Adrenal gland (tissue), 9 donors: ENCODE measurements at regions not wholly inside any gene's neighbourhood (a gene's known extent, or its start where the extent isn't known, plus 50 kb on each side); places are given as distances from the start of the nearest gene placed in this dataset.

Experiments used
- DNase-seq, 7 donors: peaks; one replicate each; pipeline ENCODE4 v3.0.0-alpha.2; 2019 to 2020
- H3K27ac ChIP-seq, 5 donors: fragments of 200-600 bp; sonication (generic) in 4 of 5; 1 replicate in 3 of 5; 2 replicates in 2 of 5; pipeline versions ENCODE4 v1.5.1 to v1.8.0; 2016 to 2020; ENCODE audit warnings: mild to moderate bottlenecking in 1 of 5
- H3K27me3 ChIP-seq: fragments of 200-600 bp; 2 replicates; pipeline ENCODE4 v1.8.0; 2021
- H3K36me3 ChIP-seq, 2 donors: fragments of 200-600 bp; replicated peaks in 1 of 2; 1 replicate in 1 of 2; 2 replicates in 1 of 2; pipeline versions ENCODE4 v1.5.1 to v1.8.0; 2018 to 2022
- H3K4me1 ChIP-seq, 2 donors: fragments of 200-600 bp; replicated peaks in 1 of 2; 1 replicate in 1 of 2; 2 replicates in 1 of 2; pipeline versions ENCODE4 v1.5.1 to v1.8.0; 2018 to 2021
- H3K4me3 ChIP-seq, 4 donors: fragments of 200-600 bp; sonication (generic) in 3 of 4; one replicate each; pipeline ENCODE4 v1.5.1; 2016 to 2018
- H3K9me3 ChIP-seq, 3 donors: fragments of 200-600 bp; sonication (generic) in 1 of 3; replicated peaks in 1 of 3; 1 replicate in 2 of 3; 2 replicates in 1 of 3; pipeline versions ENCODE4 v1.5.1 to v1.8.0; 2016 to 2021
- POLR2A ChIP-seq, 2 donors: fragments of 450-650 bp; IDR thresholded peaks; one replicate each; pipeline ENCODE4 v1.6.1; 2017; ENCODE audit warnings: antibody characterized with exemption in 2 of 2, mild to moderate bottlenecking in 2 of 2, moderate library complexity in 1 of 2
- WGBS, 4 donors: extraction: QIAGEN DNeasy Blood & Tissue Kit in 2 of 4; methylation state at CpG; one replicate each; pipeline versions ENCODE4 v1.1.5 to v1.1.7; 2013 to 2017; 5-methylcytosine and 5-hydroxymethylcytosine counted together
- intact Hi-C, 2 donors: fragments of 100-400 bp; cut with DNase I; formaldehyde crosslinking; loops; one replicate each; pipeline versions ENCODE4 v1.14.1 to v1.15.0; 2022 to 2023
- TF ChIP-seq, protein P1 (sequence below), 6 experiments: fragments of 450-650 bp in 4 of 6; fragments of 200-600 bp in 2 of 6; sonication (generic) in 1 of 6; IDR thresholded peaks; 1 replicate in 5 of 6; 2 replicates in 1 of 6; pipeline versions ENCODE4 v1.5.1 to v1.8.0; 2016 to 2021; ENCODE audit warnings: antibody characterized with exemption in 6 of 6, mild to moderate bottlenecking in 2 of 6, moderate library complexity in 1 of 6
- donor health status: healthy with polysubstance abuse.
- donor health status: Bipolar disorder and iron deficiency.
- donor health status: DM: yes; HTN: yes; CAD: no.
- donor health status: DM: no; HTN: no; CAD: no.
- donor health status: DM: no; HTN: no; CAD: no.

DNA sequence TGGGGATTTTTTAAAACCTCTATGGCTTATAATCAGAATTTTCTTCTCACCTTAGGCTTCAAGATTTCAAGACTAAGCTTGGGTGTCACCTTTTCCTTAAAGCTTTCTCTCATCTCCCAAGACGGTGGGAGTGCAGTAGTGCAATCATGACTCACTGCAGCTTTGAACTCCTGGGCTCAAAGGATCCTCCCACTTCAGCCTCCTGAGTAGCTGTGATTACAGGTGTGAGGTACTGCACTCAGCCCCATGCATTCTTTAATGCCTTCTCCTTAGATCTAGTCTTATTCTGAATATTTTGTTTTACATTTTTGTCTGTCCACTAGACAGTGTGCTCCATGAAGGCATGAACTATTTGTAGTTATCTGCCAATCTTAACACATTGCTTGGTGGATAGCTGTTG, 55.7 kb upstream of the FAT3 start:
- DNase-seq = no peak
- Histone ChIP-seq H3K27ac (no peak overlapping the region), H3K27me3 (no peaks in the 10 kb centered on the region), H3K4me3 (no peak overlapping the region), H3K9me3 (no peaks in the 10 kb centered on the region), H3K36me3 (no peaks in the 10 kb centered on the region), H3K4me1 (no peaks in the 10 kb centered on the region)
- WGBS, 4 donors = 63 to 71% (median 69%) methylated on average over 1 of the region's 1 CpG
- intact Hi-C loops = no loop called here
- TF ChIP-seq, protein P1, sequence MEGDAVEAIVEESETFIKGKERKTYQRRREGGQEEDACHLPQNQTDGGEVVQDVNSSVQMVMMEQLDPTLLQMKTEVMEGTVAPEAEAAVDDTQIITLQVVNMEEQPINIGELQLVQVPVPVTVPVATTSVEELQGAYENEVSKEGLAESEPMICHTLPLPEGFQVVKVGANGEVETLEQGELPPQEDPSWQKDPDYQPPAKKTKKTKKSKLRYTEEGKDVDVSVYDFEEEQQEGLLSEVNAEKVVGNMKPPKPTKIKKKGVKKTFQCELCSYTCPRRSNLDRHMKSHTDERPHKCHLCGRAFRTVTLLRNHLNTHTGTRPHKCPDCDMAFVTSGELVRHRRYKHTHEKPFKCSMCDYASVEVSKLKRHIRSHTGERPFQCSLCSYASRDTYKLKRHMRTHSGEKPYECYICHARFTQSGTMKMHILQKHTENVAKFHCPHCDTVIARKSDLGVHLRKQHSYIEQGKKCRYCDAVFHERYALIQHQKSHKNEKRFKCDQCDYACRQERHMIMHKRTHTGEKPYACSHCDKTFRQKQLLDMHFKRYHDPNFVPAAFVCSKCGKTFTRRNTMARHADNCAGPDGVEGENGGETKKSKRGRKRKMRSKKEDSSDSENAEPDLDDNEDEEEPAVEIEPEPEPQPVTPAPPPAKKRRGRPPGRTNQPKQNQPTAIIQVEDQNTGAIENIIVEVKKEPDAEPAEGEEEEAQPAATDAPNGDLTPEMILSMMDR (IDR thresholded peaks at IDR 0.05) = no peak
- no peak for TF ChIP-seq POLR2A (IDR thresholded peaks at IDR 0.05)

- Histone ChIP-seq H3K27me3 (no peaks in the 10 kb centered on the region), H3K9me3 (no peaks in the 10 kb centered on the region), H3K36me3 (no peaks in the 10 kb centered on the region), H3K4me1 (no peaks in the 10 kb centered on the region), H3K27ac (no peak overlapping the region), H3K4me3 (no peak overlapping the region)
- TF ChIP-seq, protein P1 (IDR thresholded peaks at IDR 0.05) = no peak
- no peak for TF ChIP-seq POLR2A (IDR thresholded peaks at IDR 0.05)
- intact Hi-C loops = no loop called here
- 78 to 85% (median 80%) methylated on average over 4 of the region's 4 CpGs for WGBS, 4 donors
- DNase-seq = no peak
These were observed 57.0 kb upstream of the FAT3 start for GRCh38 chr11:92167571-92167970.

- intact Hi-C loops = no loop called here
- Histone ChIP-seq H3K4me1 (no peaks in the 10 kb centered on the region), H3K9me3 (no peaks in the 10 kb centered on the region), H3K4me3 (no peak overlapping the region), H3K27ac (no peak overlapping the region), H3K27me3 (no peaks in the 10 kb centered on the region), H3K36me3 (no peaks in the 10 kb centered on the region)
- DNase-seq = no peak
- 80 to 81% (median 81%) methylated on average over 3 of the region's 3 CpGs for WGBS, 4 donors
- TF ChIP-seq POLR2A (IDR thresholded peaks at IDR 0.05) = no peak
- TF ChIP-seq, protein P1 (IDR thresholded peaks at IDR 0.05) = no peak
These were observed 58.3 kb upstream of the FAT3 start for GRCh38 chr11:92166335-92166734.

- no peak for DNase-seq
- intact Hi-C loops = no loop called here
- Histone ChIP-seq H3K27me3 (no peaks in the 10 kb centered on the region), H3K4me1 (no peaks in the 10 kb centered on the region), H3K4me3 (no peak overlapping the region), H3K27ac (no peak overlapping the region), H3K36me3 (no peaks in the 10 kb centered on the region), H3K9me3 (no peaks in the 10 kb centered on the region)
- 73 to 92% (median 79%) methylated on average over 1 of the region's 1 CpG for WGBS, 4 donors
- no peak for TF ChIP-seq POLR2A (IDR thresholded peaks at IDR 0.05)
- TF ChIP-seq, protein P1 (IDR thresholded peaks at IDR 0.05) = no peak
These were observed 60.7 kb upstream of the FAT3 start for GRCh38 chr11:92163879-92164278.
